ENCODE measurements at regions not wholly inside any gene's neighbourhood (a gene's known extent, or its start where the extent isn't known, plus 50 kb on each side); places are given as distances from the start of the nearest gene placed in this dataset.

GRCh38 chr21:15653710-15654109 lies 76.1 kb upstream of the USP25 start:
- TF ChIP-seq EP300 (IDR thresholded peaks at IDR 0.05) (no peak), CTCF (IDR thresholded peaks at IDR 0.05) (no peak), POLR2AphosphoS5 (IDR thresholded peaks at IDR 0.05) (no peak), POLR2A (IDR thresholded peaks at IDR 0.05) (no peak)
